ENCODE measurements at regions not wholly inside any gene's neighbourhood (a gene's known extent, or its start where the extent isn't known, plus 50 kb on each side); places are given as distances from the start of the nearest gene placed in this dataset.

GRCh38 chr17:69909389-69909788 is 165.6 kb upstream of the KCNJ16 start:
- DNase-seq (ENCODE audit: low spot score) = no peak
- in situ Hi-C loops (cut with HindIII; ENCODE audit: low sequenced_read_pairs) = no loop called here

GRCh38 chr17:69912805-69913204 is 162.2 kb upstream of the KCNJ16 start:
- no peak for DNase-seq (ENCODE audit: low spot score)
- in situ Hi-C loops (cut with HindIII; ENCODE audit: low sequenced_read_pairs) = no loop called here

- no peak for DNase-seq (ENCODE audit: low spot score)
- in situ Hi-C loops (cut with HindIII; ENCODE audit: low sequenced_read_pairs) = no loop called here
Observed at GRCh38 chr17:69913216-69913615, 161.8 kb upstream of the KCNJ16 start.

- no peak for DNase-seq (ENCODE audit: low spot score)
- in situ Hi-C loops (cut with HindIII; ENCODE audit: low sequenced_read_pairs) = no loop called here
Observed at GRCh38 chr17:69913616-69914015, 161.4 kb upstream of the KCNJ16 start.

GRCh38 chr17:69914520-69914919 is 160.5 kb upstream of the KCNJ16 start:
- DNase-seq (ENCODE audit: low spot score) = peak; percentile 11
- in situ Hi-C loops (cut with HindIII; ENCODE audit: low sequenced_read_pairs) = no loop called here

- no peak for DNase-seq (ENCODE audit: low spot score)
- in situ Hi-C loops (cut with HindIII; ENCODE audit: low sequenced_read_pairs) = no loop called here
Observed at GRCh38 chr17:69916761-69917160, 158.3 kb upstream of the KCNJ16 start.

- no peak for DNase-seq (ENCODE audit: low spot score)
- in situ Hi-C loops (cut with HindIII; ENCODE audit: low sequenced_read_pairs) = no loop called here
Observed at GRCh38 chr17:69918164-69918563, 156.9 kb upstream of the KCNJ16 start.

GRCh38 chr17:69919789-69920188 is 155.2 kb upstream of the KCNJ16 start:
- DNase-seq (ENCODE audit: low spot score) = no peak
- in situ Hi-C loops (cut with HindIII; ENCODE audit: low sequenced_read_pairs) = no loop called here

GRCh38 chr17:69921046-69921445 is 154.0 kb upstream of the KCNJ16 start:
- in situ Hi-C loops (cut with HindIII; ENCODE audit: low sequenced_read_pairs) = no loop called here
- DNase-seq (ENCODE audit: low spot score) = peak; percentile 57

GRCh38 chr17:69928611-69929010 is 146.4 kb upstream of the KCNJ16 start:
- in situ Hi-C loops (cut with HindIII; ENCODE audit: low sequenced_read_pairs) = no loop called here
- DNase-seq (ENCODE audit: low spot score) = peak; percentile 28

GRCh38 chr17:69936996-69937395 is 138.0 kb upstream of the KCNJ16 start:
- in situ Hi-C loops (cut with HindIII; ENCODE audit: low sequenced_read_pairs) = no loop called here
- DNase-seq (ENCODE audit: low spot score) = no peak

GRCh38 chr17:69943058-69943457 is 132.0 kb upstream of the KCNJ16 start:
- in situ Hi-C loops (cut with HindIII; ENCODE audit: low sequenced_read_pairs) = no loop called here
- no peak for DNase-seq (ENCODE audit: low spot score)

GRCh38 chr17:69944406-69944805 is 130.6 kb upstream of the KCNJ16 start:
- DNase-seq (ENCODE audit: low spot score) = peak; percentile 14
- in situ Hi-C loops (cut with HindIII; ENCODE audit: low sequenced_read_pairs) = no loop called here

GRCh38 chr17:69945698-69946185 is 129.3 kb upstream of the KCNJ16 start:
- in situ Hi-C loops (cut with HindIII; ENCODE audit: low sequenced_read_pairs) = no loop called here
- peak; percentile 72 for DNase-seq (ENCODE audit: low spot score)

- in situ Hi-C loops (cut with HindIII; ENCODE audit: low sequenced_read_pairs) = no loop called here
- DNase-seq (ENCODE audit: low spot score) = no peak
Observed at GRCh38 chr17:69947027-69947759, 127.8 kb upstream of the KCNJ16 start.

- no peak for DNase-seq (ENCODE audit: low spot score)
- in situ Hi-C loops (cut with HindIII; ENCODE audit: low sequenced_read_pairs) = no loop called here
Observed at GRCh38 chr17:69948406-69948805, 126.6 kb upstream of the KCNJ16 start.

GRCh38 chr17:69949496-69949895 is 125.5 kb upstream of the KCNJ16 start:
- in situ Hi-C loops (cut with HindIII; ENCODE audit: low sequenced_read_pairs) = no loop called here
- DNase-seq (ENCODE audit: low spot score) = no peak

GRCh38 chr17:69949973-69950695 is 124.9 kb upstream of the KCNJ16 start:
- in situ Hi-C loops (cut with HindIII; ENCODE audit: low sequenced_read_pairs) = no loop called here
- no peak for DNase-seq (ENCODE audit: low spot score)

GRCh38 chr17:69950701-69951418 is 124.2 kb upstream of the KCNJ16 start:
- DNase-seq (ENCODE audit: low spot score) = no peak
- in situ Hi-C loops (cut with HindIII; ENCODE audit: low sequenced_read_pairs) = no loop called here
